GM12878 (cell line): ENCODE measurements at regions not wholly inside any gene's neighbourhood (a gene's known extent, or its start where the extent isn't known, plus 50 kb on each side); places are given as distances from the start of the nearest gene placed in this dataset.

Experiments
- ATAC-seq: fragments of 200-7000 bp; cut with Tn5 transposase; 3 replicates; pipeline ENCODE4 v1.9.1; 2020; ENCODE audit warnings: mild to moderate bottlenecking, moderate library complexity
- BruUV-seq: library from RNA; stranded (reverse); fragments of 400-500 nt; replicated peaks from 2 replicates; lab custom pipeline; 2021; lab: Mats Ljungman, UMichigan
- CTCF ChIA-PET: fragments of 300-600 bp; sonication (Branson Sonifier 250); formaldehyde crosslinking; extraction: SDS; loops from one replicate; lab custom pipeline; 2021; ENCODE audit warnings: inconsistent platforms; lab: Yijun Ruan, JAX
- POLR2A ChIA-PET: fragments of 350-600 bp; formaldehyde crosslinking; extraction: SDS; loops from one replicate; lab custom pipeline; 2021; ENCODE audit warnings: inconsistent platforms; lab: Charles Lee
- RAD21 ChIA-PET: fragments of 300-600 bp; sonication (Branson Sonifier 250); formaldehyde crosslinking; loops from one replicate; lab custom pipeline; 2023; ENCODE audit warnings: antibody characterized with exemption; ENCODE audit not compliant: unreplicated experiment; lab: Charles Lee
- SMC1A ChIA-PET: fragments of 300-600 bp; sonication (Branson Sonifier 250); formaldehyde crosslinking; loops from one replicate; lab custom pipeline; 2023; ENCODE audit not compliant: unreplicated experiment, uncharacterized antibody; lab: Charles Lee
- DNase-seq: peaks from one replicate; pipeline ENCODE4 v3.0.0-alpha.2; 2011; ENCODE audit warnings: low read depth, low spot score
- FAIRE-seq: peaks from 3 replicates; lab custom pipeline; 2011; peaks lifted over from hg19 to GRCh38; lab: Jason Lieb, UNC
- H2AFZ ChIP-seq: 2 replicates; pipeline ENCODE4 v1.6.0; 2011; ENCODE audit warnings: low read depth, low read length, control low read depth; ENCODE audit not compliant: control insufficient read depth
- H3K27ac ChIP-seq: 2 replicates; pipeline ENCODE4 v1.5.1; 2011; ENCODE audit warnings: control low read depth; ENCODE audit not compliant: control insufficient read depth, insufficient read depth
- H3K27me3 ChIP-seq, 2 experiments: replicated peaks in 1 of 2; 2 replicates each; pipeline versions ENCODE4 v1.6.0 to v1.6.1; 2011; ENCODE audit warnings: low read length in 1 of 2; ENCODE audit not compliant: control insufficient read depth in 2 of 2, insufficient read depth in 2 of 2
- H3K36me3 ChIP-seq, 2 experiments: 2 replicates each; pipeline ENCODE4 v1.5.1; 2011; ENCODE audit warnings: low read length in 1 of 2; ENCODE audit not compliant: control insufficient read depth in 2 of 2, insufficient read depth in 2 of 2
- H3K4me1 ChIP-seq: 2 replicates; pipeline ENCODE4 v1.6.1; 2011; ENCODE audit warnings: mild to moderate bottlenecking, low read length, moderate library complexity, mixed read lengths; ENCODE audit not compliant: control insufficient read depth, insufficient read depth
- H3K4me2 ChIP-seq: 2 replicates; pipeline ENCODE4 v1.6.0; 2011; ENCODE audit warnings: control low read depth; ENCODE audit not compliant: control insufficient read depth, insufficient read depth
- H3K4me3 ChIP-seq: fragments of 200-600 bp; sonication (generic); 2 replicates; pipeline ENCODE4 v1.5.1; 2016
- H3K79me2 ChIP-seq: 2 replicates; pipeline ENCODE4 v1.6.0; 2011; ENCODE audit warnings: low read length; ENCODE audit not compliant: control insufficient read depth, insufficient read depth
- H3K9ac ChIP-seq: 2 replicates; pipeline ENCODE4 v1.8.0; 2011; ENCODE audit warnings: low read length, control low read depth, mixed read lengths; ENCODE audit not compliant: control insufficient read depth, insufficient read depth
- H3K9me3 ChIP-seq: replicated peaks from 3 replicates; pipeline ENCODE4 v1.5.1; 2011; ENCODE audit warnings: mild to moderate bottlenecking, low read length; ENCODE audit not compliant: control insufficient read depth, insufficient read depth
- H4K20me1 ChIP-seq: 2 replicates; pipeline ENCODE4 v1.6.0; 2011; ENCODE audit not compliant: control insufficient read depth, insufficient read depth
- CHD4 ChIP-seq: fragments of 200-600 bp; sonication (generic); IDR thresholded peaks from 2 replicates; pipeline ENCODE4 v1.6.1; 2016; ENCODE audit warnings: mild to moderate bottlenecking
- CREB1 ChIP-seq: IDR thresholded peaks from 2 replicates; pipeline ENCODE4 v1.6.1; 2012; ENCODE audit warnings: low read depth, mild to moderate bottlenecking, inconsistent platforms
- CREM ChIP-seq: IDR thresholded peaks from 2 replicates; pipeline ENCODE4 v1.6.1; 2014; ENCODE audit warnings: antibody characterized with exemption, low read depth
- EGR1 ChIP-seq, 2 experiments: IDR thresholded peaks; 1 replicate in 1 of 2; 2 replicates in 1 of 2; pipeline ENCODE4 v1.6.1; 2011 to 2012; ENCODE audit warnings: low read depth in 2 of 2, low read length in 2 of 2, borderline replicate concordance in 1 of 2, mild to moderate bottlenecking in 1 of 2, moderate library complexity in 1 of 2
- EP300 ChIP-seq, 2 experiments: fragments of 150-350 bp in 1 of 2; IDR thresholded peaks; 2 replicates each; pipeline ENCODE4 v1.6.1; 2011 to 2012; ENCODE audit warnings: low read depth in 2 of 2, low read length in 2 of 2, borderline replicate concordance in 1 of 2, improper control_type of control experiment in 1 of 2, inconsistent platforms in 1 of 2; ENCODE audit not compliant: control insufficient read depth in 1 of 2
- IKZF2 ChIP-seq, 2 experiments: fragments of 450-650 bp; IDR thresholded peaks; 2 replicates each; pipeline ENCODE4 v1.6.1; 2017; ENCODE audit warnings: mild to moderate bottlenecking in 2 of 2, moderate library complexity in 2 of 2
- IRF4 ChIP-seq: IDR thresholded peaks from 2 replicates; pipeline ENCODE4 v1.6.1; 2011; ENCODE audit warnings: low read depth, low read length
- MYB ChIP-seq: fragments of 150-350 bp; IDR thresholded peaks from 2 replicates; pipeline ENCODE4 v1.6.1; 2014; ENCODE audit warnings: mild to moderate bottlenecking, low read depth, low read length, borderline replicate concordance
- PAX5 ChIP-seq: IDR thresholded peaks from 2 replicates; pipeline ENCODE4 v1.6.1; 2011; ENCODE audit warnings: low read depth, low read length, borderline replicate concordance
- PKNOX1 ChIP-seq: fragments of 450-650 bp; IDR thresholded peaks from 2 replicates; pipeline ENCODE4 v1.6.1; 2016; ENCODE audit warnings: mild to moderate bottlenecking
- RELB ChIP-seq: fragments of 450-650 bp; IDR thresholded peaks from 2 replicates; pipeline ENCODE4 v1.6.1; 2017; ENCODE audit warnings: low read depth, mild to moderate bottlenecking, moderate library complexity
- SMAD1 ChIP-seq: fragments of 450-650 bp; IDR thresholded peaks from 2 replicates; pipeline ENCODE4 v1.6.1; 2018; ENCODE audit warnings: mild to moderate bottlenecking, low read depth; ENCODE audit not compliant: partially characterized antibody
- USF1 ChIP-seq: IDR thresholded peaks from 2 replicates; pipeline ENCODE4 v1.6.1; 2011; ENCODE audit warnings: borderline replicate concordance, low read depth, mild to moderate bottlenecking, moderate library complexity, mixed read lengths, low read length; ENCODE audit not compliant: insufficient read depth; ENCODE audit errors: extremely low read length
- WGBS: methylation state at CpG from one replicate; pipeline ENCODE4 v1.1.6; 2016; ENCODE audit warnings: low lambda C conversion rate; ENCODE audit not compliant: insufficient replicate concordance, insufficient coverage; ENCODE audit errors: missing lambda C conversion rate; 5-methylcytosine and 5-hydroxymethylcytosine counted together
- in situ Hi-C: fragments of 300-500 bp; cut with MboI; formaldehyde crosslinking; loops from 9 replicates; pipeline ENCODE4 v1.14.3; 2018; ENCODE audit warnings: mixed read lengths
- intact Hi-C: fragments of 100-400 bp; cut with micrococcal nuclease; formaldehyde crosslinking; loops from one replicate; pipeline ENCODE4 v1.14.2; 2022; ENCODE audit not compliant: unreplicated experiment
- TF ChIP-seq, protein P1 (sequence below): fragments of 150-350 bp; IDR thresholded peaks from 2 replicates; pipeline ENCODE4 v1.6.1; 2016; ENCODE audit warnings: low read depth, low read length

GRCh38 chr5:68449380-68449779 lies 233.8 kb downstream of the PIK3R1 start:
- Histone ChIP-seq H3K27me3 (no peaks in the 10 kb centered on the region), H3K4me1 (peaks cover 15% of the 10 kb centered on the region), H3K9me3 (no peaks in the 10 kb centered on the region; the same call in 2 of the 3 replicates), H3K36me3 (no peaks in the 10 kb centered on the region), H3K9ac (no peak overlapping the region), H3K79me2 (no peaks in the 10 kb centered on the region), H3K27ac (no peak overlapping the region), H4K20me1 (no peaks in the 10 kb centered on the region), H2AFZ (no peak overlapping the region), H3K4me3 (no peak overlapping the region), H3K4me2 (no peak overlapping the region)
- ATAC-seq (no peak), DNase-seq (no peak), FAIRE-seq (no peak)
- no TSS peak for BruUV-seq
- ChIA-PET POLR2A (interaction anchor here (1.4 to 2.4 kb wide), 2 partner anchors 118 to 162 kb away, joined by 3 to 8 read pairs; no protein-coding TSS in a partner anchor), CTCF (interaction anchor here (0.6 to 11.3 kb wide), 4 partner anchors 11 to 891 kb away, joined by 4 to 97 read pairs (median 33); no protein-coding TSS in a partner anchor), RAD21 (interaction anchor here (1.3 to 13.2 kb wide), 4 partner anchors 12 to 162 kb away, joined by 3 to 190 read pairs (median 45); no protein-coding TSS in a partner anchor), SMC1A (interaction anchor here (0.6 to 13.1 kb wide), 9 partner anchors 10 to 255 kb away, joined by 3 to 266 read pairs (median 4); no protein-coding TSS in a partner anchor)
- intact Hi-C loops: loop anchor here (5.0 kb wide), 1 partner anchor 72 kb away; no protein-coding TSS in a partner anchor
- TF ChIP-seq PKNOX1 (no peak), CHD4 (no peak), IKZF2 (IDR thresholded peaks at IDR 0.05) (no peak), RELB (no peak), EP300 (IDR thresholded peaks at IDR 0.05; ENCODE audit: borderline replicate concordance in 1 of 2, control insufficient read depth in 1 of 2, low read depth in 2 of 2, low read length in 2 of 2) (no peak), SMAD1 (no peak), USF1 (no peak), IRF4 (no peak), PAX5 (no peak), EGR1 (IDR thresholded peaks at IDR 0.05; ENCODE audit: borderline replicate concordance in 1 of 2, low read depth in 2 of 2, low read length in 2 of 2) (no peak), CREM (no peak), CREB1 (no peak), MYB (no peak)
- TF ChIP-seq, protein P1, sequence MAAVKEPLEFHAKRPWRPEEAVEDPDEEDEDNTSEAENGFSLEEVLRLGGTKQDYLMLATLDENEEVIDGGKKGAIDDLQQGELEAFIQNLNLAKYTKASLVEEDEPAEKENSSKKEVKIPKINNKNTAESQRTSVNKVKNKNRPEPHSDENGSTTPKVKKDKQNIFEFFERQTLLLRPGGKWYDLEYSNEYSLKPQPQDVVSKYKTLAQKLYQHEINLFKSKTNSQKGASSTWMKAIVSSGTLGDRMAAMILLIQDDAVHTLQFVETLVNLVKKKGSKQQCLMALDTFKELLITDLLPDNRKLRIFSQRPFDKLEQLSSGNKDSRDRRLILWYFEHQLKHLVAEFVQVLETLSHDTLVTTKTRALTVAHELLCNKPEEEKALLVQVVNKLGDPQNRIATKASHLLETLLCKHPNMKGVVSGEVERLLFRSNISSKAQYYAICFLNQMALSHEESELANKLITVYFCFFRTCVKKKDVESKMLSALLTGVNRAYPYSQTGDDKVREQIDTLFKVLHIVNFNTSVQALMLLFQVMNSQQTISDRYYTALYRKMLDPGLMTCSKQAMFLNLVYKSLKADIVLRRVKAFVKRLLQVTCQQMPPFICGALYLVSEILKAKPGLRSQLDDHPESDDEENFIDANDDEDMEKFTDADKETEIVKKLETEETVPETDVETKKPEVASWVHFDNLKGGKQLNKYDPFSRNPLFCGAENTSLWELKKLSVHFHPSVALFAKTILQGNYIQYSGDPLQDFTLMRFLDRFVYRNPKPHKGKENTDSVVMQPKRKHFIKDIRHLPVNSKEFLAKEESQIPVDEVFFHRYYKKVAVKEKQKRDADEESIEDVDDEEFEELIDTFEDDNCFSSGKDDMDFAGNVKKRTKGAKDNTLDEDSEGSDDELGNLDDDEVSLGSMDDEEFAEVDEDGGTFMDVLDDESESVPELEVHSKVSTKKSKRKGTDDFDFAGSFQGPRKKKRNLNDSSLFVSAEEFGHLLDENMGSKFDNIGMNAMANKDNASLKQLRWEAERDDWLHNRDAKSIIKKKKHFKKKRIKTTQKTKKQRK: no peak
- 49% methylated on average over 3 of the region's 3 CpGs for WGBS
- in situ Hi-C loops: no loop called here
